Erythroblast (primary cell): ENCODE measurements at regions not wholly inside any gene's neighbourhood (a gene's known extent, or its start where the extent isn't known, plus 50 kb on each side); places are given as distances from the start of the nearest gene placed in this dataset.

Experiments
- GATA1 ChIP-seq: IDR thresholded peaks from 2 replicates; pipeline ENCODE4 v1.6.1; 2011; ENCODE audit warnings: low read depth, mild to moderate bottlenecking, control low read depth, low read length, moderate library complexity
- POLR2A ChIP-seq: IDR thresholded peaks from 2 replicates; pipeline ENCODE4 v1.6.1; 2011; ENCODE audit warnings: mild to moderate bottlenecking, low read length

DNA sequence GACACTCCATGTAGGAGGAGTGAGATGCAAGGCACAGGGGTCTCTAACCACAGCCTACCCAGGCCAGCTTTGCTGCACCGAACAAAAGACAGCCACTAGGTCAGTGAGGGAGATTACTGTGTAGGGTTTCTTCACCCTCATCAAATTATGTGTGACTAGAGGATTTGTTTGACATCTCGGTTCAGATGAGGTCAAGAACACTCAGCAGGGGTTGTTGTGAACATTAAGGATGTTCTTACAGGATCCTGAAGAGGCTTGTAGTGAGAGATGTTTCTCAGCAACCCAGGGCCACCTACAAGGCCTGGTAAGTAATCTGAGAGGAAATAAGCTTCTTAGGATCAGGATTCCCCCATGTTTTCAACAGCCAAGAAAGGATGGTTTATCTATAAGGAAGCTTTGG is 202.1 kb downstream of the NXPE2 start:
- TF ChIP-seq POLR2A (no peak), GATA1 (no peak)
